Caki2 (cell line): ENCODE measurements at regions not wholly inside any gene's neighbourhood (a gene's known extent, or its start where the extent isn't known, plus 50 kb on each side); places are given as distances from the start of the nearest gene placed in this dataset.
"Not testable (repeated sequence)": the region's sequence is repeated elsewhere in the genome, so short reads cannot be mapped to it uniquely, and the experiment has no call there.

Experiments used
- DNase-seq: peaks from one replicate; pipeline ENCODE4 v3.0.0-alpha.2; 2015; ENCODE audit warnings: low read depth
- in situ Hi-C: cut with HindIII; loops from 2 replicates; pipeline ENCODE4 v1.10.0; 2016; ENCODE audit warnings: low sequenced_read_pairs, low pct_unique_long_range_greater_than_20kb, mixed read lengths

- in situ Hi-C loops, result no loop called here
- DNase-seq, result no peak
Measured at GRCh38 chr12:87406926-87407325, 622.3 kb downstream of the C12orf50 start.

GRCh38 chr12:87405918-87406317, 623.3 kb downstream of the C12orf50 start:
- DNase-seq, result no peak
- in situ Hi-C loops, result no loop called here

- DNase-seq, in situ Hi-C loops: not testable (repeated sequence)
Measured at GRCh38 chr12:87394168-87394567, 635.0 kb downstream of the C12orf50 start.

GRCh38 chr12:87388376-87388775, 640.8 kb downstream of the C12orf50 start:
- no peak for DNase-seq
- in situ Hi-C loops, result no loop called here

GRCh38 chr12:87385322-87385721, 643.9 kb downstream of the C12orf50 start:
- in situ Hi-C loops, result no loop called here
- no peak for DNase-seq

GRCh38 chr12:87384226-87384625, 645.0 kb downstream of the C12orf50 start:
- in situ Hi-C loops, result no loop called here
- no peak for DNase-seq

- DNase-seq, result no peak
- in situ Hi-C loops, result no loop called here
Measured at GRCh38 chr12:87383680-87384079, 645.5 kb downstream of the C12orf50 start.

GRCh38 chr12:87382959-87383566, 646.1 kb downstream of the C12orf50 start:
- in situ Hi-C loops, result no loop called here
- DNase-seq, result no peak

GRCh38 chr12:87382436-87382835, 646.8 kb downstream of the C12orf50 start:
- DNase-seq, result no peak
- in situ Hi-C loops, result no loop called here

GRCh38 chr12:87381742-87382141, 647.5 kb downstream of the C12orf50 start:
- in situ Hi-C loops, result no loop called here
- DNase-seq, result no peak

- DNase-seq, result no peak
- in situ Hi-C loops, result no loop called here
Measured at GRCh38 chr12:87378526-87378925, 650.7 kb downstream of the C12orf50 start.

GRCh38 chr12:87376722-87377121, 652.5 kb downstream of the C12orf50 start:
- no peak for DNase-seq
- in situ Hi-C loops, result no loop called here

GRCh38 chr12:87369161-87369560, 660.0 kb downstream of the C12orf50 start:
- no peak for DNase-seq
- in situ Hi-C loops, result no loop called here

- in situ Hi-C loops, result no loop called here
- no peak for DNase-seq
Measured at GRCh38 chr12:87368259-87368658, 660.9 kb downstream of the C12orf50 start.

GRCh38 chr12:87365423-87365822, 663.8 kb downstream of the C12orf50 start:
- no peak for DNase-seq
- in situ Hi-C loops, result no loop called here

- in situ Hi-C loops, result no loop called here
Measured at GRCh38 chr12:87363497-87364084, 665.6 kb downstream of the C12orf50 start.

GRCh38 chr12:87349681-87350080, 679.5 kb downstream of the C12orf50 start:
- DNase-seq, result no peak
- in situ Hi-C loops, result no loop called here

More at GRCh38 chr12:87363497-87364084, 665.6 kb downstream of the C12orf50 start:
- no peak for DNase-seq

- in situ Hi-C loops, result no loop called here
- no peak for DNase-seq
Measured at GRCh38 chr12:87348071-87348470, 681.1 kb downstream of the C12orf50 start.

GRCh38 chr12:87344699-87345098, 684.5 kb downstream of the C12orf50 start:
- in situ Hi-C loops, result no loop called here
- DNase-seq, result no peak

GRCh38 chr12:87338681-87339080, 690.5 kb downstream of the C12orf50 start:
- in situ Hi-C loops, result no loop called here

More at GRCh38 chr12:87338681-87339080, 690.5 kb downstream of the C12orf50 start:
- DNase-seq, result no peak
